Pancreas (tissue), 10 donors: ENCODE measurements at regions not wholly inside any gene's neighbourhood (a gene's known extent, or its start where the extent isn't known, plus 50 kb on each side); places are given as distances from the start of the nearest gene placed in this dataset.

Source experiments
- ATAC-seq, 4 donors: fragments of 200-7000 bp; cut with Tn5 transposase; one replicate each; pipeline versions ENCODE4 v1.8.0 to v1.9.1; 2020; ENCODE audit warnings: mild to moderate bottlenecking in 4 of 4, moderate library complexity in 4 of 4
- DNase-seq, 6 donors: peaks; one replicate each; pipeline ENCODE4 v3.0.0-alpha.2; 2020
- FAIRE-seq: peaks from 2 replicates; lab custom pipeline; 2012; peaks lifted over from hg19 to GRCh38; lab: Jason Lieb, UNC
- H3K27ac ChIP-seq, 4 donors: fragments of 200-600 bp; sonication (generic); 1 replicate in 3 of 4; 2 replicates in 1 of 4; pipeline versions ENCODE4 v1.5.0 to v1.8.0; 2020
- H3K27me3 ChIP-seq, 4 donors: fragments of 200-600 bp; one replicate each; pipeline ENCODE4 v1.8.0; 2021
- H3K36me3 ChIP-seq, 3 donors: fragments of 200-600 bp; sonication (generic) in 1 of 3; one replicate each; pipeline versions ENCODE4 v1.5.0 to v1.8.0; 2020 to 2021
- H3K4me1 ChIP-seq, 3 donors: fragments of 200-600 bp; one replicate each; pipeline ENCODE4 v1.8.0; 2021
- H3K4me3 ChIP-seq, 4 donors: fragments of 200-600 bp; sonication (generic) in 2 of 4; one replicate each; pipeline versions ENCODE4 v1.5.0 to v1.8.0; 2020 to 2021
- H3K9me3 ChIP-seq, 4 donors: fragments of 200-600 bp; one replicate each; pipeline ENCODE4 v1.8.0; 2021
- CTCF ChIP-seq, 4 donors: fragments of 200-600 bp; sonication (generic) in 3 of 4; IDR thresholded peaks; one replicate each; pipeline versions ENCODE4 v1.5.0 to v1.8.0; 2021; ENCODE audit warnings: antibody characterized with exemption in 4 of 4
- WGBS, 2 donors: extraction: QIAGEN DNeasy Blood & Tissue Kit; methylation state at CpG; one replicate each; pipeline ENCODE4 v1.1.7; 2013; 5-methylcytosine and 5-hydroxymethylcytosine counted together
- intact Hi-C, 3 donors: fragments of 100-400 bp; cut with DNase I; formaldehyde crosslinking; loops; one replicate each; pipeline versions ENCODE4 v1.11.1 to v1.14.2; 2022
- donor health status: healthy with polysubstance abuse.
- donor health status: DM: no; HTN: no; CAD: no; lungs with moderate emphysema.
- donor health status: DM: no; HTN: no; CAD: no.
- donor health status: control.
- donor health status: control.
- donor health status: Bipolar disorder and iron deficiency.
- donor health status: DM: yes; HTN: yes; CAD: no.
- donor health status: DM: no; HTN: no; CAD: no.
- donor health status: DM: no; HTN: no; CAD: no.
- donor health status: DM: yes; HTN: yes; CAD: no.

GRCh38 chr12:89992668-89993451 lies 284.2 kb upstream of the ATP2B1 start:
- Histone ChIP-seq H3K4me1 (no peaks in the 10 kb centered on the region), H3K36me3 (no peaks in the 10 kb centered on the region), H3K9me3 (no peaks in the 10 kb centered on the region), H3K27me3 (no peaks in the 10 kb centered on the region), H3K4me3 (no peak overlapping the region), H3K27ac (no peak overlapping the region)
- FAIRE-seq, result no peak
- intact Hi-C loops, result no loop called here
- 71 to 73% methylated on average over 2 of the region's 2 CpGs for WGBS, 2 donors
- TF ChIP-seq CTCF (IDR thresholded peaks at IDR 0.05), result no peak
- ATAC-seq, result no peak
- no peak for DNase-seq

- no peak for FAIRE-seq
- intact Hi-C loops, result no loop called here
- ATAC-seq, result no peak
- no peaks in the 10 kb centered on the region for H3K27me3 ChIP-seq
- DNase-seq, result no peak
- no peaks in the 10 kb centered on the region for H3K4me1 ChIP-seq
- no peak overlapping the region for H3K27ac ChIP-seq
- H3K36me3 ChIP-seq, result no peaks in the 10 kb centered on the region
- WGBS, 2 donors, result 85 to 86% methylated on average over 6 of the region's 6 CpGs
- TF ChIP-seq CTCF (IDR thresholded peaks at IDR 0.05), result no peak
- H3K4me3 ChIP-seq, result no peak overlapping the region
- H3K9me3 ChIP-seq, result no peaks in the 10 kb centered on the region
Observed at GRCh38 chr12:89991807-89992590, 283.4 kb upstream of the ATP2B1 start.

- Histone ChIP-seq H3K4me1 (no peaks in the 10 kb centered on the region), H3K4me3 (no peak overlapping the region), H3K27me3 (no peaks in the 10 kb centered on the region), H3K36me3 (no peaks in the 10 kb centered on the region), H3K27ac (no peak overlapping the region), H3K9me3 (no peaks in the 10 kb centered on the region)
- no peak for FAIRE-seq
- no peak for DNase-seq
- ATAC-seq, result no peak
- intact Hi-C loops, result no loop called here
- 41 to 48% methylated on average over 5 of the region's 5 CpGs for WGBS, 2 donors
- no peak for TF ChIP-seq CTCF (IDR thresholded peaks at IDR 0.05)
Observed at GRCh38 chr12:89988188-89988915, 279.7 kb upstream of the ATP2B1 start.

GRCh38 chr12:89985935-89986334 lies 277.3 kb upstream of the ATP2B1 start:
- Histone ChIP-seq H3K27ac (no peak overlapping the region), H3K4me1 (no peaks in the 10 kb centered on the region), H3K27me3 (no peaks in the 10 kb centered on the region), H3K36me3 (no peaks in the 10 kb centered on the region), H3K9me3 (no peaks in the 10 kb centered on the region), H3K4me3 (no peak overlapping the region)
- TF ChIP-seq CTCF (IDR thresholded peaks at IDR 0.05), result no peak
- WGBS, 2 donors, result 77 to 85% methylated on average over 1 of the region's 1 CpG
- intact Hi-C loops, result no loop called here
- no peak for DNase-seq
- no peak for ATAC-seq
- FAIRE-seq, result no peak
